SKM-1 treated with dmso at 0.1 percent for 144 hours (cell line): ENCODE measurements at regions not wholly inside any gene's neighbourhood (a gene's known extent, or its start where the extent isn't known, plus 50 kb on each side); places are given as distances from the start of the nearest gene placed in this dataset.
A peak's percentile ranks its signal among the peaks of the same experiment; 100 is the strongest.

Source experiments
- DNase-seq: peaks from one replicate; lab custom pipeline; 2025; ENCODE audit not compliant: unreplicated experiment; lab: John Stamatoyannopoulos, UW

DNA sequence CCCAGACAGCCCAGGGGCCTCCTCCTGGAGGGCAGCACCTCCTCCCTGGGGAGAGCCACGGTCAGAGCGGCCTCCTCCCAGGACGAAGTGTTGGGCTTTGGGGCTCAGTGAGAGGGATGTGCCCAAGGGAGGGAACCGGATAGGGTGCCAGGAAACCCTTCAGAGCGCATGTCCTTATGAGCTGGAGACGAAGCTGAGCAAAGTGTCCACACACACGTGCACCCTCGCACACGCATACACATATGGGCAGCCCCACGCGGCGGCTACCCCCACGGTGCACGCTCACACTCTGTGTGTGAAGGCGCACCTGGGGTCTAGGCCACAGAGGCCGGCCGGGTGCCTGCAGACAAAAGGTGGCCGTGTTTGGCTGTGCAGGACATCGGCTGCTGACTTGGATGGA, 106.1 kb upstream of the HDAC4 start:
- DNase-seq: no peak

- DNase-seq: no peak
Measured at GRCh38 chr2:239506101-239506857, 105.5 kb upstream of the HDAC4 start.

GRCh38 chr2:239504643-239505235, 103.9 kb upstream of the HDAC4 start:
- DNase-seq: no peak

- DNase-seq: no peak
Measured at GRCh38 chr2:239502430-239503186, 101.8 kb upstream of the HDAC4 start.

GRCh38 chr2:239500574-239501550, 100.0 kb upstream of the HDAC4 start:
- DNase-seq: peak; percentile 97

- DNase-seq: peak; percentile 32
Measured at GRCh38 chr2:239499726-239500573, 99.1 kb upstream of the HDAC4 start.

DNA sequence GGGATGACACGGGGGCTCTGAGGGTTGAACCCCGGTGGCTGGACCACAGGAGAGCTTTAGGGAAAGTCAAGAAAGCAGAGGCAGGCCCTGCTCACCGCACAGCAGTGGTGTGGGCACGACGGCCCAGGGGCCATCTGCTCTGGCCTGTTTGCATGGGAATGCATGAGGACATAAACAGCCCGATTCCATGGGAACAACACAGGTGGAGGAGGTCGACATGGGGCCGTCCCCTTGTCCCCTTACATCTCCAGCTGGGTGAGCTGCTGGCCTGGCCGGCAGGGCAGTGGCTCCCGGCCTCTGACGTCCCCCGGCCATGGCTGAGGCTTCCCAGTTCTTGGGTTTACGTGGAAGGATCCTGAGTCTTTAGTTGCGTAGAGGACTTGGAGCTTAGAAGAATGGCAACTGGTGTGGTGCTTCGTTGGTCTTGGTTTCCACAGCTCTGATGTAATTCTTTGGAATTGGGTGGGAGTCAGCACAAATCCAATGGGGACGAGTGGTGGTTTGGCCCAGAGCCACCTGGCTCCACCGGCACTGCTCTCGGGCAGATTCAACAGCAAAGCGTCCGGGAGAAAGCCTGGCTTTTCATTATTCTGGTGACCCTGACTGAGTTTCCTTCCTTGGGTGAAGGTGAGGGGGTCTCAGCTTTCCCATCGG, 98.3 kb upstream of the HDAC4 start:
- no peak for DNase-seq

- DNase-seq: no peak
Measured at GRCh38 chr2:239498576-239498975, 97.8 kb upstream of the HDAC4 start.

DNA sequence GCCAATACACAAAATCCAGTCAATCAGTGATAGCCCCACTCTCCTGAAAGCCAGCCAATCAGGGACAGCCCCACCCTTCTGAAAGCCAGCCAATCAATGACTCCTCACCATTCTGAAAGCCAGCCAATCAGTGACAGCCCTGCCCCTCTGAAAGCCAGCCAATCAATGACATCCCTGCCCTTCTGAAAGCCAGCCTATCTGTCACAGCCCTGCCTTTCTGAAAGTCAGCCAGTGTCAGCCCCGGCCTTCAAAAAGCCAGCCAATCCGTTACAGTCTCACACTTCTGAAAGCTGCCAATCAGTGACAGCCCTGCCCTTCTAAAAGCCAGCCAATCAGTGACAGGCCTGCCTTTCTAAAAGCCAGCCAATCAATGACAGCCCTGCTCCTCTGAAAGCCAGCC, 95.9 kb upstream of the HDAC4 start:
- no peak for DNase-seq

DNA sequence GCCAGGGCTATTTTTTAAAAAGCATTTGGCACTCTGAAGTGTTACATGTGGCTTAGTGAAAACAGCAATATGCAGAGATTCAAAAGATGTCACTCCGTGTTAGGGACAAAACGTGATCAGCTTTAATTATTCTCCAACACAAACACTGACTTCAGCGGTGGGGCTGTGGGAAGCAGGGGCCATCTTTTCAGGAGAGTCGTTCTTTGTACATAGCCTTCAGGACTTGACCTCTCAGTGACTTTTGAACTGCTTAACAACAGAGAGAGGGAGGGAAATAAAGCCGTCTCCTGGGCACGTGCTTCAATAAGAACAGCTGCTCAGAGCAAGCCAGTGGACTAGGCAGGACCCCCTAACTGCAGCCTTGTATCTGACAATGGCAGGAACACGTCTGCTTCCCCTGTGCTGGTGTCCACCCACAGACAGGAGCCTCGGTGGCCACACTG, 95.0 kb upstream of the HDAC4 start:
- no peak for DNase-seq

DNA sequence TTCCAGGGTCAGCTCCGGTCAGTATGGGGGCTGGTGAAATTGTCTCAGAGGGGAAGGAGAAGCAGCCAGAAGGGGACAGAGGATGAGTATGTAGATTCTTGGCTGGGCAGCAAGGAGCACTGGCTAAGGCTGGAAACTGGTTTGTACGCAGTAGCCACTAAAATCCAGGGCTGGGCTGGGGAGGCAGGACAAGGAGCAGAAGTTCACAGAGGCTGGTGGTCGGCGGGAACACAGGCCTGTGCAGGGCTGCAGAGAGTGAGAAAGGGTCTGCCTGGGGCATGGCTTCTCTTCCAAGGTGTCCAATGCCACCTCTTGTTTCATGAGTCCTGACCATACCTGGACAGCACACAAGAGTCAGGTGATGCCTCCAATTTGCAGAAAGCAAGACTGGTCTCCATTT, 94.4 kb upstream of the HDAC4 start:
- no peak for DNase-seq

DNA sequence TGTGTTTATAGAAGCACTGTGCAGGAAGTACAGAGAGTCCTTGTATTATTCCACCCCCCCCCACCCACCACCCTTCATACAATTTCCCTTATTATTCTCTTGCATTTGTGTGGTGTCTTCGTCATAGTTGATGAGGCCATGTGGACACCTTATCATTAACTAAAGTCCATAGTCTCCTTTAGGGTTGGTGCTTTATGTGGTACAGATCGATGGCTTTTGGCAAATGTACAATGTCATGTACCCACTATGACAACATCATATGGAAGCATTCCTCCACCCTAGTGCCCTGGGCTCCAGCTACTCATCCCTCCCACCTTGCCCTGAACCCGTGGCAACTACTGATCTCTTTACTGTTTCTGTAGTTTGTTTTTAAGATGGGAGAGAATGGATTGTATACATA, 93.8 kb upstream of the HDAC4 start:
- no peak for DNase-seq

DNA sequence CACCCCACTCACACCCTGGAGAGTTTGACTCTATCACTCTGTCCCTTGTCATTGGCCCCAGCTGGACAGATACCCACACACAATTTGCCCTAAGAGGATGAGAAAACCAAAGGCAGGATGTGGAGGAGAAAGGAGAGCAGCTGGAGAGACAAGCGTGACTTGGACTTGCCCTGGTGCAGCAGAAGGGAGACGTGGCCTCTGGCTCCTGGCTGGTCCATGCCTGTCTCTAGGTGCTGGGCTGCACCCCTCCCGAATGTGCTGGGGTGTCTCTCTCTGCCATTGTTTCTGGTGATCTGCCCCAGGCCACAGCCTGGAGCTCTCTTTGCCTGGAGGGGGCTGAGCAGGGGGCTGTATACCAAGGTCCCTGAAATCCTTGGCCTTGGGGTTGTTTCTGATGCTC, 88.7 kb upstream of the HDAC4 start:
- no peak for DNase-seq

DNA sequence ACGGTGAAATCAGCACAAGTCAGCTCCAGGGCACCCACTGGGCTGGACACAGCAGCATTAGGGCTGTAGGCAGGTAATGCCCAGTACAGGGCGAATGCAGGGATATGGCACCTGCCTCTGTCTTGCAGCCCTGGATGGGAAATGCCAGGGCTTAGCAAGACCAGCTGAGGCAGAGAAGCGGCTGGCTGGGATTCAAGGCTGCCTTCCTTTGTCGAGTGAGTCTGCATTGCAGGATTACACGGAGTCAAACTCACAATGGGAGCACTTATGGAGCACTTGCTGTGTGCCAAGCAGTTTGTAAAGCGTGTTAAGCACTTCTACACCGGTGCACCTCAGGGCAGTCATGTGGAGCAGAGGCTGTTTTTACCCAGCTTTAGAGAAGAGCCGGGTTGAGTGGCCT, 87.3 kb upstream of the HDAC4 start:
- DNase-seq: no peak

- DNase-seq: no peak
Measured at GRCh38 chr2:239487272-239487671, 86.5 kb upstream of the HDAC4 start.

DNA sequence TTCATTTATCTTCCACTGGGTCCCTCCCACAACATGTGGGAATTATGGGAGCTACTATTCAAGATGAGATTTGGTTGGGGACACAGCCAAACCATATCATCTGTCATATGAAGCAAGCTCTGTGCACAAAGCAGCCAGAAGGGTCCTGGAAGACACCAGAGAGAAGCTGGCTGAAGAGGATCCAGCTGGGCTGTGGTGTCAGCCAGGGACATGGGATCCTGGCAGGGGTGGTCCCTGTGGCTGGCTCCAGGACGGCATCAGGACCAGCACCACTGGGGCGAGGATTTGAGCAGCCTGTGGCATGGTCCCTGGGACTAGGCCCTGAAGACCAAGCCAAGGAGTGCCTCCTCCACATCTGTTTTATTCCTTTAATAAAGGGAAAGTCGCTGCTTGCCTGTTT, 84.8 kb upstream of the HDAC4 start:
- no peak for DNase-seq

DNA sequence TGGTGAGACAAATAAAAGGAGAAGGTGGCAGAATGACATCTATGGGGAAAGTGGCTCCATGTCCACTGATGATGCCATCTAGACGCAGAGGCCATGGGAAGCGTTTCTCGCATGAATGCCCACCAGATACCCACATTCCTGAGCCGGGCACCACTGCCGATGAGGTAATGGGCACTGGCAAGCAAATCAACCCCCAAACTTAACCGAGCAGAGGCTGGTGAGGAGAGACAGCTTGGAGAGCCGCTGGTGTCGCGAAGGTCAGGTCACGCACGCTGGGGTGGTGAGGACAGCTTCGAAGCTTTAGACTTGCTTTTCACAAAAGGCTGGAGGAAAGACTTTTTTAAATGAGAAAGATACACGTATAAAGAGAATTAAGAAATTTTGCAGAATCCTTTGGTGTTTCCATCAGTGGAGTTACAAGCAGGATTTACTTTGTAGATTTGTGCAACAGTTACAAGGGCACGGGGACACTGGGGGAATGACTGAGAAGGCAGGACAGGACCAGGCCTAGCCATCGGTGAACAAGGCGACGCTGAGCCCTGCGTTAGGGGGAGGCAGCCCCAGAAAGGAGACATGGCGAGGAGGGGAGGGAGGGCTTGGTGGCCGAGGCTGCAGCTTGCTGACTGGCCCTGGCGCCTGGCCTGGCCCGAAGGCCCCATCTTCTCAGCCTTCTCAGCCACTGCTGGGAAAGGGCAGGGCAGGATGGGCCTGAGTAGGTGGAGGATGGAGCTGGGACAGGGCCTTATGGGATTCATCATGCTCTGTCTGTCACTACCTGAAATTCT, 83.9 kb upstream of the HDAC4 start:
- DNase-seq: no peak

- no peak for DNase-seq
Measured at GRCh38 chr2:239482778-239483712, 82.2 kb upstream of the HDAC4 start.
